Neural progenitor cell (in vitro differentiated cells): ENCODE measurements at regions not wholly inside any gene's neighbourhood (a gene's known extent, or its start where the extent isn't known, plus 50 kb on each side); places are given as distances from the start of the nearest gene placed in this dataset.
"Not testable (repeated sequence)": the region's sequence is repeated elsewhere in the genome, so short reads cannot be mapped to it uniquely, and the experiment has no call there.

Experiments used
- DNase-seq: peaks from one replicate; pipeline ENCODE4 v3.0.0-alpha.2; 2016; ENCODE audit warnings: low spot score
- H2AFZ ChIP-seq: fragments of 200-600 bp; sonication (generic); replicated peaks from 2 replicates; pipeline ENCODE4 v1.6.1; 2016; ENCODE audit warnings: antibody characterized with exemption
- H3F3A ChIP-seq: fragments of 200-600 bp; sonication (generic); 2 replicates; pipeline ENCODE4 v1.6.1; 2016; ENCODE audit warnings: antibody characterized with exemption, low read depth
- H3K27ac ChIP-seq: fragments of 200-600 bp; sonication (generic); 2 replicates; pipeline ENCODE4 v1.5.1; 2016; ENCODE audit warnings: mild to moderate bottlenecking
- H3K27me3 ChIP-seq: fragments of 200-600 bp; sonication (generic); 2 replicates; pipeline ENCODE4 v1.6.1; 2016; ENCODE audit warnings: mild to moderate bottlenecking, moderate library complexity
- H3K36me3 ChIP-seq: fragments of 200-600 bp; sonication (generic); 2 replicates; pipeline ENCODE4 v1.5.1; 2016
- H3K4me1 ChIP-seq: fragments of 200-600 bp; sonication (generic); 2 replicates; pipeline ENCODE4 v1.6.1; 2016; ENCODE audit warnings: mixed run types
- H3K4me2 ChIP-seq: fragments of 200-600 bp; sonication (generic); 2 replicates; pipeline ENCODE4 v1.6.1; 2016
- H3K4me3 ChIP-seq: fragments of 200-600 bp; sonication (generic); 2 replicates; pipeline ENCODE4 v1.5.1; 2016
- H3K79me2 ChIP-seq: fragments of 200-600 bp; sonication (generic); 2 replicates; pipeline ENCODE4 v1.6.1; 2016; ENCODE audit warnings: low read depth
- H3K9ac ChIP-seq: fragments of 200-600 bp; sonication (generic); 2 replicates; pipeline ENCODE4 v1.6.1; 2016
- H3K9me3 ChIP-seq: fragments of 200-600 bp; sonication (generic); 2 replicates; pipeline ENCODE4 v1.5.1; 2016; ENCODE audit warnings: low read depth
- H4K20me1 ChIP-seq: fragments of 200-600 bp; sonication (generic); 2 replicates; pipeline ENCODE4 v1.6.1; 2016; ENCODE audit warnings: low read depth
- H3K27ac Mint-ChIP-seq: 3 replicates; pipeline ENCODE4 v1.8.0; 2021; ENCODE audit warnings: mixed read lengths
- H3K27me3 Mint-ChIP-seq: 2 replicates; pipeline ENCODE4 v1.8.0; 2022; ENCODE audit warnings: low read depth, mild to moderate bottlenecking, inconsistent platforms, moderate library complexity, mixed read lengths; ENCODE audit not compliant: insufficient read depth
- H3K36me3 Mint-ChIP-seq: 3 replicates; pipeline ENCODE4 v1.8.0; 2021; ENCODE audit warnings: mixed read lengths
- H3K4me1 Mint-ChIP-seq: 3 replicates; pipeline ENCODE4 v1.8.0; 2021; ENCODE audit warnings: mixed read lengths
- H3K4me3 Mint-ChIP-seq: 3 replicates; pipeline ENCODE4 v1.8.0; 2021; ENCODE audit warnings: mild to moderate bottlenecking, moderate library complexity, mixed read lengths
- H3K9me3 Mint-ChIP-seq: 3 replicates; pipeline ENCODE4 v1.8.0; 2020; ENCODE audit warnings: mixed read lengths
- EZH2 ChIP-seq: fragments of 200-600 bp; sonication (generic); IDR thresholded peaks from 2 replicates; pipeline ENCODE4 v1.6.1; 2017; ENCODE audit warnings: antibody characterized with exemption, mild to moderate bottlenecking, moderate library complexity
- EZH2phosphoT487 ChIP-seq: fragments of 200-600 bp; sonication (generic); IDR thresholded peaks from 2 replicates; pipeline ENCODE4 v1.6.1; 2017; ENCODE audit warnings: antibody characterized with exemption
- TF ChIP-seq, protein P1 (sequence below): fragments of 200-600 bp; sonication (generic); IDR thresholded peaks from 2 replicates; pipeline ENCODE4 v1.5.1; 2017; ENCODE audit warnings: antibody characterized with exemption, mild to moderate bottlenecking

DNA sequence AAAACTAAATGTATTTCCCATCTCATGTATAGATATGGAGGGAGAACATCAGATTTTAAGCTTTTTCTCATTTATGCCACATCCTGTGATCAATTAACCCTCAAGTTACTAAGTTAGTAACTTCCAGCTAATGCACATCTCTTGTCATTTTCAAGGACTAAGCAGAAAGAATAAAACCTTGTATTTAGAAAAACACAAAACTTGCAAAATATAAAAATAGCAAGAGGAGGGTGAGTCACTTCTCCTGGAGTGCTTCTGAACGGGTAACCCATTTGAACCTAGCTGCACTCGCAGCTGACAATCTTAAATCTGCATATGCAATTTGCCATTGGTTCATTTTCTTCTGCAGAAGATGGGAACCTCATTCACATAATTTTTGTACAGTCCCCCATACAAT is 500.5 kb downstream of the SETD4 start:
- no peaks in the 10 kb centered on the region for H3K27me3 ChIP-seq
- no peak overlapping the region for H3K27ac ChIP-seq
- H3K36me3 Mint-ChIP-seq = no peaks in the 10 kb centered on the region
- H3F3A ChIP-seq = no peaks in the 10 kb centered on the region
- H3K9me3 ChIP-seq = no peaks in the 10 kb centered on the region
- H2AFZ ChIP-seq = no peak overlapping the region
- H3K27ac Mint-ChIP-seq = no peak overlapping the region
- TF ChIP-seq EZH2phosphoT487 = no peak
- no peak for TF ChIP-seq EZH2
- TF ChIP-seq, protein P1, sequence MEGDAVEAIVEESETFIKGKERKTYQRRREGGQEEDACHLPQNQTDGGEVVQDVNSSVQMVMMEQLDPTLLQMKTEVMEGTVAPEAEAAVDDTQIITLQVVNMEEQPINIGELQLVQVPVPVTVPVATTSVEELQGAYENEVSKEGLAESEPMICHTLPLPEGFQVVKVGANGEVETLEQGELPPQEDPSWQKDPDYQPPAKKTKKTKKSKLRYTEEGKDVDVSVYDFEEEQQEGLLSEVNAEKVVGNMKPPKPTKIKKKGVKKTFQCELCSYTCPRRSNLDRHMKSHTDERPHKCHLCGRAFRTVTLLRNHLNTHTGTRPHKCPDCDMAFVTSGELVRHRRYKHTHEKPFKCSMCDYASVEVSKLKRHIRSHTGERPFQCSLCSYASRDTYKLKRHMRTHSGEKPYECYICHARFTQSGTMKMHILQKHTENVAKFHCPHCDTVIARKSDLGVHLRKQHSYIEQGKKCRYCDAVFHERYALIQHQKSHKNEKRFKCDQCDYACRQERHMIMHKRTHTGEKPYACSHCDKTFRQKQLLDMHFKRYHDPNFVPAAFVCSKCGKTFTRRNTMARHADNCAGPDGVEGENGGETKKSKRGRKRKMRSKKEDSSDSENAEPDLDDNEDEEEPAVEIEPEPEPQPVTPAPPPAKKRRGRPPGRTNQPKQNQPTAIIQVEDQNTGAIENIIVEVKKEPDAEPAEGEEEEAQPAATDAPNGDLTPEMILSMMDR = no peak
- no peak overlapping the region for H3K4me3 Mint-ChIP-seq
- no peak overlapping the region for H3K4me3 ChIP-seq
- no peaks in the 10 kb centered on the region for H3K79me2 ChIP-seq
- no peaks in the 10 kb centered on the region for H4K20me1 ChIP-seq
- no peaks in the 10 kb centered on the region for H3K4me1 ChIP-seq
- H3K9ac ChIP-seq = no peak overlapping the region
- H3K36me3 ChIP-seq = no peaks in the 10 kb centered on the region
- DNase-seq = no peak
- no peaks in the 10 kb centered on the region for H3K4me1 Mint-ChIP-seq
- no peak overlapping the region for H3K4me2 ChIP-seq
- H3K9me3 Mint-ChIP-seq = no peaks in the 10 kb centered on the region
- H3K27me3 Mint-ChIP-seq = no peaks in the 10 kb centered on the region

DNA sequence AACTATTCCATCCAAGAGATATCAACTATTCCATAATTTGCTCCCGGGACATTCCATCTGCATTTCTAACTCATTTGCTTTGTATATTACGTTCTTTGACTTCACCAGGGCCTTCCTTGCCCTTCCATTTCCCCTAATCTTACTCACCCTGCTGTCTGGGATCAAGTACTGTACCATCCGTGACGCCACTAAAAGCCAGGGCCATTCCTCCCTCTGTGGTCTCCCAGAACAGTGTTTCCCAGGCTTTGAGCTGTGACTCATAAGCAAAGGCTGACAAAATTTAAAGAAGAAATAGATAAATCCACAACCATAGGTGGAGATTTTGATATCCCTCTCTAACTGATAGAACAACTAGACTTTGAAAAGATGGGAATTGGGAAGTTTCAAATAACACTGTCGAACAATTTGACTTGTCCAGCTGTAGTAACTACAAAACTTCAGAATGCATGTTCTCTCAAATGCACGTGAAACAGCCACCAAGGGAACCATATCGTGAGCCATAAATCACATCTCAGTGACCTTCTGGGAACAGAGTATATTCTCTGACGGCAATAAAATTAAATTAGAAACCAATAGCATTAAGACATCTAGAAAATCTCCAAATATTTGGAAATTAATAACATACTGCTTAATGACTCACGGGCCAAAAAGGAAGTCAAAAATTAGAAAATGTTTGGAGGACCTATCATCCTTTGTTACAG is 501.0 kb downstream of the SETD4 start:
- Histone ChIP-seq H3K27ac (no peak overlapping the region), H3F3A (no peaks in the 10 kb centered on the region), H4K20me1 (no peaks in the 10 kb centered on the region), H3K9ac (no peak overlapping the region), H3K4me2 (no peak overlapping the region), H2AFZ (no peak overlapping the region), H3K9me3 (no peaks in the 10 kb centered on the region), H3K36me3 (no peaks in the 10 kb centered on the region), H3K4me3 (no peak overlapping the region), H3K4me1 (no peaks in the 10 kb centered on the region), H3K27me3 (no peaks in the 10 kb centered on the region), H3K79me2 (no peaks in the 10 kb centered on the region)
- H3K4me3 Mint-ChIP-seq = no peak overlapping the region
- no peaks in the 10 kb centered on the region for H3K9me3 Mint-ChIP-seq
- H3K4me1 Mint-ChIP-seq = no peaks in the 10 kb centered on the region
- H3K36me3 Mint-ChIP-seq = no peaks in the 10 kb centered on the region
- no peak overlapping the region for H3K27ac Mint-ChIP-seq
- H3K27me3 Mint-ChIP-seq = no peaks in the 10 kb centered on the region
- TF ChIP-seq EZH2phosphoT487 = no peak
- no peak for TF ChIP-seq EZH2
- TF ChIP-seq, protein P1 = no peak
- no peak for DNase-seq

GRCh38 chr21:35556536-35556935 is 503.8 kb downstream of the SETD4 start:
- H3K79me2 ChIP-seq = no peaks in the 10 kb centered on the region
- no peaks in the 10 kb centered on the region for H3K9me3 Mint-ChIP-seq
- TF ChIP-seq EZH2 = no peak
- TF ChIP-seq, protein P1 = no peak
- no peak for TF ChIP-seq EZH2phosphoT487
- H3K27me3 Mint-ChIP-seq = peaks cover 3% of the 10 kb centered on the region
- H3K36me3 ChIP-seq = no peaks in the 10 kb centered on the region
- no peaks in the 10 kb centered on the region for H3K27me3 ChIP-seq
- no peaks in the 10 kb centered on the region for H3K9me3 ChIP-seq
- no peak for DNase-seq
- H3F3A ChIP-seq = no peaks in the 10 kb centered on the region
- H3K27ac Mint-ChIP-seq = no peak overlapping the region
- H3K4me1 Mint-ChIP-seq = no peaks in the 10 kb centered on the region
- H3K4me2 ChIP-seq = no peak overlapping the region
- no peaks in the 10 kb centered on the region for H3K36me3 Mint-ChIP-seq
- no peak overlapping the region for H3K27ac ChIP-seq
- no peaks in the 10 kb centered on the region for H3K4me1 ChIP-seq
- H3K4me3 Mint-ChIP-seq = no peak overlapping the region
- no peak overlapping the region for H3K9ac ChIP-seq
- H3K4me3 ChIP-seq = no peak overlapping the region
- no peak overlapping the region for H2AFZ ChIP-seq
- H4K20me1 ChIP-seq = no peaks in the 10 kb centered on the region

DNA sequence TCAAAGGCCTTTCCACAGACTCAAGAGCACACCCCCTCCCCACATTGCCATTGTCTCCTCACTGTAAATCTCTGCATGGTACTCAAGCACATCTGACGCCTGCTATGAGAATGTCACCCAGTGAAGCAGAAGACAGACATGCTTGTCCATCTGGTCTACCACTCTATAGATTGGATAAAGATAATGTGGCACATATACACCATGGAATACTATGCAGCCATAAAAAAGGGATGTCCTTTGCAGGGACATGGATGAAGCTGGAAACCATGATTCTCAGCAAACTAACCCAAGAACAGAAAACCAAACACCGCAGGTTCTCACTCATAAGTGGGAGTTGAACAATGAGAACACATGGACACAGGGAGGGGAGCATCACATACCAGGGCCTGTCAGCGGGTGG is 503.4 kb upstream of the RUNX1 start:
- not testable (repeated sequence) for H3K36me3 ChIP-seq, H3K27ac Mint-ChIP-seq, H3K4me3 Mint-ChIP-seq, H3K4me1 ChIP-seq, H4K20me1 ChIP-seq, H3K79me2 ChIP-seq, H3K27ac ChIP-seq, H3F3A ChIP-seq, H3K9ac ChIP-seq, H2AFZ ChIP-seq, H3K9me3 ChIP-seq, H3K4me3 ChIP-seq, H3K4me2 ChIP-seq, H3K4me1 Mint-ChIP-seq, H3K27me3 ChIP-seq, H3K36me3 Mint-ChIP-seq, H3K9me3 Mint-ChIP-seq, H3K27me3 Mint-ChIP-seq, DNase-seq
